ENCODE measurements at regions not wholly inside any gene's neighbourhood (a gene's known extent, or its start where the extent isn't known, plus 50 kb on each side); places are given as distances from the start of the nearest gene placed in this dataset.

DNA sequence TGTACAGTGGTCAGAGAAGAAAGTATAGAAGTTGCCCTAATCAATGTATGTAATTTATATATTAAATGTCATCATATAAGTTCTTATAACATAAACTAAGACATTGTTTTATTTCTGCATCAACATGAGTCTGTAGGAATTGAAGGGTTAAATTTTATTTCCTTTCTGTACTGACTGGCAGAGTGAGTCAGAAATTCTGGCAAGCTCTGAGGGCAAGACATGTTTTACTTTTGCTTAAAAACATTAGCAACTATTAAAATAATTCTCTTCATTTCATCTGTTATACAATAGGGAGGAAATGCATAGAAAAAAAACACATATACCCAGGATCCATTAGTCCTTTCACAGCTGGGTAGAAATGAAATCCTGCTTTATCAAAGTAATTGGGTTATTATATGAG lies 171.4 kb upstream of the ALCAM start:
- TF ChIP-seq, protein P1, sequence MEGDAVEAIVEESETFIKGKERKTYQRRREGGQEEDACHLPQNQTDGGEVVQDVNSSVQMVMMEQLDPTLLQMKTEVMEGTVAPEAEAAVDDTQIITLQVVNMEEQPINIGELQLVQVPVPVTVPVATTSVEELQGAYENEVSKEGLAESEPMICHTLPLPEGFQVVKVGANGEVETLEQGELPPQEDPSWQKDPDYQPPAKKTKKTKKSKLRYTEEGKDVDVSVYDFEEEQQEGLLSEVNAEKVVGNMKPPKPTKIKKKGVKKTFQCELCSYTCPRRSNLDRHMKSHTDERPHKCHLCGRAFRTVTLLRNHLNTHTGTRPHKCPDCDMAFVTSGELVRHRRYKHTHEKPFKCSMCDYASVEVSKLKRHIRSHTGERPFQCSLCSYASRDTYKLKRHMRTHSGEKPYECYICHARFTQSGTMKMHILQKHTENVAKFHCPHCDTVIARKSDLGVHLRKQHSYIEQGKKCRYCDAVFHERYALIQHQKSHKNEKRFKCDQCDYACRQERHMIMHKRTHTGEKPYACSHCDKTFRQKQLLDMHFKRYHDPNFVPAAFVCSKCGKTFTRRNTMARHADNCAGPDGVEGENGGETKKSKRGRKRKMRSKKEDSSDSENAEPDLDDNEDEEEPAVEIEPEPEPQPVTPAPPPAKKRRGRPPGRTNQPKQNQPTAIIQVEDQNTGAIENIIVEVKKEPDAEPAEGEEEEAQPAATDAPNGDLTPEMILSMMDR (IDR thresholded peaks at IDR 0.05; ENCODE audit: low read depth, low read length): no peak
- TF ChIP-seq POLR2A (IDR thresholded peaks at IDR 0.05; ENCODE audit: extremely low read depth, insufficient read length): no peak

Measured in NB4 (cell line).